Upper lobe of right lung (tissue), 1 donor: ENCODE measurements at regions not wholly inside any gene's neighbourhood (a gene's known extent, or its start where the extent isn't known, plus 50 kb on each side); places are given as distances from the start of the nearest gene placed in this dataset.

Experiments
- ATAC-seq: fragments of 200-7000 bp; cut with Tn5 transposase; one replicate; pipeline ENCODE4 v1.9.1; 2020; ENCODE audit warnings: mild to moderate bottlenecking, moderate library complexity
- DNase-seq: peaks from one replicate; pipeline ENCODE4 v3.0.0-alpha.2; 2020
- H3K27ac ChIP-seq: fragments of 200-600 bp; one replicate; pipeline ENCODE4 v1.8.0; 2022
- H3K27me3 ChIP-seq: fragments of 200-600 bp; one replicate; pipeline ENCODE4 v1.8.0; 2022; ENCODE audit warnings: mild to moderate bottlenecking
- H3K36me3 ChIP-seq: fragments of 200-600 bp; one replicate; pipeline ENCODE4 v1.8.0; 2022
- H3K4me1 ChIP-seq: fragments of 200-600 bp; one replicate; pipeline ENCODE4 v1.8.0; 2022
- H3K4me3 ChIP-seq: fragments of 200-600 bp; one replicate; pipeline ENCODE4 v1.8.0; 2022; ENCODE audit warnings: mild to moderate bottlenecking
- H3K9me3 ChIP-seq: fragments of 200-600 bp; one replicate; pipeline ENCODE4 v1.8.0; 2022
- CTCF ChIP-seq: fragments of 200-600 bp; IDR thresholded peaks from one replicate; pipeline ENCODE4 v1.8.0; 2022; ENCODE audit warnings: antibody characterized with exemption
- intact Hi-C: fragments of 100-400 bp; cut with DNase I; formaldehyde crosslinking; loops from one replicate; pipeline ENCODE4 v1.11.0; 2022
- donor health status: DM: no; HTN: yes; CAD: no; lungs with severe emphysema.

- H3K27ac ChIP-seq, result no peak overlapping the region
- ATAC-seq (no peak), DNase-seq (no peak)
- TF ChIP-seq CTCF, result no peak
- intact Hi-C loops, result no loop called here
- H3K4me3 ChIP-seq, result no peak overlapping the region
- H3K36me3 ChIP-seq, result no peaks in the 10 kb centered on the region
- H3K4me1 ChIP-seq, result no peaks in the 10 kb centered on the region
- H3K27me3 ChIP-seq, result no peaks in the 10 kb centered on the region
- no peaks in the 10 kb centered on the region for H3K9me3 ChIP-seq
Observed at GRCh38 chr6:165732696-165733488, 69.9 kb upstream of the PDE10A start.

GRCh38 chr6:165729307-165729936 lies 66.4 kb upstream of the PDE10A start:
- DNase-seq, result no peak
- Histone ChIP-seq H3K27ac (no peak overlapping the region), H3K9me3 (no peaks in the 10 kb centered on the region), H3K4me3 (no peak overlapping the region), H3K4me1 (no peaks in the 10 kb centered on the region), H3K36me3 (no peaks in the 10 kb centered on the region), H3K27me3 (no peaks in the 10 kb centered on the region)
- intact Hi-C loops, result no loop called here
- TF ChIP-seq CTCF, result peak; percentile 78
- ATAC-seq, result peak; percentile 77

DNA sequence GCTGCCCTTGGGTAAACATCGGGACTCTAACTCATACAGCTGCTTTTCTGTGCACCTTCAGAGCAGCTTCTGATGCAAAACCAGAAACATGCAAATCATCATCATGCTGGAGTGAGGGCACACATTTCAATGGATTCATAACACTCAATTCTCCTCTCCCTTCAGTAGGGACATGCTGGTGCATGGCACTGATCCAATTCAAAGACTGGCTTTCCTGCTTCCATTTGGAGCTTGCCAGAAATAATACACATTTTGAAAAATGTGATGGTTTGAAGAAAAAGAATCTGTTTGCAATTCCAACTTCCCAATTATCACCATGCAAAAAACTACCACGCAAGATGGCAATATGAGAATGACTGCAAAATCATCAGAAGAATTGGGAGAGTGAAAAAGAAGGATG lies 65.2 kb upstream of the PDE10A start:
- ATAC-seq (no peak), DNase-seq (no peak)
- intact Hi-C loops, result no loop called here
- Histone ChIP-seq H3K4me3 (no peak overlapping the region), H3K27ac (no peak overlapping the region), H3K36me3 (no peaks in the 10 kb centered on the region), H3K27me3 (no peaks in the 10 kb centered on the region), H3K9me3 (no peaks in the 10 kb centered on the region), H3K4me1 (no peaks in the 10 kb centered on the region)
- TF ChIP-seq CTCF, result no peak

GRCh38 chr6:165726965-165727381 lies 63.9 kb upstream of the PDE10A start:
- no peak overlapping the region for H3K27ac ChIP-seq
- H3K4me3 ChIP-seq, result no peak overlapping the region
- no peaks in the 10 kb centered on the region for H3K4me1 ChIP-seq
- intact Hi-C loops, result no loop called here
- H3K9me3 ChIP-seq, result no peaks in the 10 kb centered on the region
- no peaks in the 10 kb centered on the region for H3K27me3 ChIP-seq
- DNase-seq (no peak), ATAC-seq (peak; percentile 13)
- no peaks in the 10 kb centered on the region for H3K36me3 ChIP-seq
- TF ChIP-seq CTCF, result no peak

DNA sequence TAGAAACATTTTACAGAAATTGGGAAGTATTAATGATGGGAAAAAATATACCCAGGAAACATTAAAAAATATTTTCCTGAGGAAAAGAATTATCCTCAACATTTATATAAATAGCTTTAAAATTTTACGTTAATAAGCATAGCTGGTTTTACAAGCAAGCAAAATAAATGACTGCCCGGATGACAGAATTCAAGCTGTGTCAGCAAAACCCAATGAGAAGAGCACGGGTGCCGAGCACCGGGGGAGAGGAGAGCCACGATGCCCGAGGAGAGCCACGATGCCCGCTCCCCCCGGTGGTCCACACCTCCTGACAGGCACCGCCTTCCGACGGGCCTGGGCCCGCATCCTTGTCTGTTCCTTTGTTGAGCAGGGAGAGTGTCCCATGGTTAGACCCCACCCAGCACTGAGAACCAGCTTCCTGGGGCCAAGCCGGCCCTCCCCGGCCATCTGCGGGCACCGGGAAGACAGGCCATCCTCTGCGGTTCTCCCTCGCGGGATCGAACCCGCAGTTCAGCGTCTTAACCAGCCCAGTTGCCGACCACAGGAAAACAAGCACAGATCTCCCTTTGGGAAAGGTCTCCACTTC lies 63.3 kb upstream of the PDE10A start:
- no peaks in the 10 kb centered on the region for H3K4me1 ChIP-seq
- intact Hi-C loops, result no loop called here
- no peak for ATAC-seq
- DNase-seq, result no peak
- H3K9me3 ChIP-seq, result no peaks in the 10 kb centered on the region
- H3K4me3 ChIP-seq, result no peak overlapping the region
- TF ChIP-seq CTCF, result no peak
- H3K27ac ChIP-seq, result no peak overlapping the region
- no peaks in the 10 kb centered on the region for H3K36me3 ChIP-seq
- H3K27me3 ChIP-seq, result no peaks in the 10 kb centered on the region
